Hepatocyte (in vitro differentiated cells): ENCODE measurements at regions not wholly inside any gene's neighbourhood (a gene's known extent, or its start where the extent isn't known, plus 50 kb on each side); places are given as distances from the start of the nearest gene placed in this dataset.

Experiments
- CTCF ChIP-seq: fragments of 200-600 bp; sonication (generic); IDR thresholded peaks from 2 replicates; pipeline ENCODE4 v1.5.1; 2016; ENCODE audit warnings: antibody characterized with exemption, mild to moderate bottlenecking; ENCODE audit not compliant: poor library complexity
- EZH2 ChIP-seq: fragments of 200-600 bp; sonication (generic); IDR thresholded peaks from 2 replicates; pipeline ENCODE4 v1.6.1; 2016; ENCODE audit warnings: antibody characterized with exemption, mild to moderate bottlenecking, borderline replicate concordance
- EZH2phosphoT487 ChIP-seq: fragments of 200-600 bp; sonication (generic); IDR thresholded peaks from one replicate; pipeline ENCODE4 v1.6.1; 2018; ENCODE audit warnings: antibody characterized with exemption, mild to moderate bottlenecking, low read depth, moderate library complexity; ENCODE audit not compliant: unreplicated experiment, severe bottlenecking

- TF ChIP-seq CTCF (no peak), EZH2 (no peak), EZH2phosphoT487 (no peak)
Observed at GRCh38 chr21:18769599-18769998, 366.0 kb upstream of the TMPRSS15 start.
